Fibroblast of gingiva (primary cell): ENCODE measurements at regions not wholly inside any gene's neighbourhood (a gene's known extent, or its start where the extent isn't known, plus 50 kb on each side); places are given as distances from the start of the nearest gene placed in this dataset.

ENCODE experiments used
- DNase-seq: peaks from one replicate; pipeline ENCODE4 v3.0.0-alpha.2; 2011; ENCODE audit warnings: low read depth

GRCh38 chr1:187091666-187092065 lies 262.9 kb downstream of the PLA2G4A start:
- DNase-seq: no peak

GRCh38 chr1:187092104-187092503 lies 263.4 kb downstream of the PLA2G4A start:
- DNase-seq: no peak

GRCh38 chr1:187096689-187097088 lies 267.9 kb downstream of the PLA2G4A start:
- no peak for DNase-seq

- no peak for DNase-seq
Measured at GRCh38 chr1:187110351-187110750, 281.6 kb downstream of the PLA2G4A start.

- no peak for DNase-seq
Measured at GRCh38 chr1:187114792-187115191, 286.0 kb downstream of the PLA2G4A start.

GRCh38 chr1:187121661-187122060 lies 292.9 kb downstream of the PLA2G4A start:
- DNase-seq: no peak

GRCh38 chr1:187122566-187122965 lies 293.8 kb downstream of the PLA2G4A start:
- DNase-seq: no peak

- no peak for DNase-seq
Measured at GRCh38 chr1:187129132-187129531, 300.4 kb downstream of the PLA2G4A start.

GRCh38 chr1:187143783-187144182 lies 315.0 kb downstream of the PLA2G4A start:
- DNase-seq: no peak

- DNase-seq: no peak
Measured at GRCh38 chr1:187146388-187146787, 317.6 kb downstream of the PLA2G4A start.

GRCh38 chr1:187151555-187151954 lies 322.8 kb downstream of the PLA2G4A start:
- no peak for DNase-seq

GRCh38 chr1:187153047-187153446 lies 324.3 kb downstream of the PLA2G4A start:
- DNase-seq: no peak

- DNase-seq: no peak
Measured at GRCh38 chr1:187157115-187157514, 328.4 kb downstream of the PLA2G4A start.

GRCh38 chr1:187157552-187157951 lies 328.8 kb downstream of the PLA2G4A start:
- no peak for DNase-seq

- DNase-seq: no peak
Measured at GRCh38 chr1:187167555-187167954, 338.8 kb downstream of the PLA2G4A start.

GRCh38 chr1:187168297-187168696 lies 339.5 kb downstream of the PLA2G4A start:
- no peak for DNase-seq

GRCh38 chr1:187185389-187185788 lies 356.6 kb downstream of the PLA2G4A start:
- DNase-seq: no peak

- DNase-seq: no peak
Measured at GRCh38 chr1:187197685-187198084, 368.9 kb downstream of the PLA2G4A start.

- DNase-seq: no peak
Measured at GRCh38 chr1:187203257-187203656, 374.5 kb downstream of the PLA2G4A start.

- DNase-seq: no peak
Measured at GRCh38 chr1:187212377-187212776, 383.6 kb downstream of the PLA2G4A start.

- DNase-seq: no peak
Measured at GRCh38 chr1:187226396-187226795, 397.6 kb downstream of the PLA2G4A start.

- no peak for DNase-seq
Measured at GRCh38 chr1:187228790-187229189, 400.0 kb downstream of the PLA2G4A start.

GRCh38 chr1:187229496-187229895 lies 400.7 kb downstream of the PLA2G4A start:
- no peak for DNase-seq

- no peak for DNase-seq
Measured at GRCh38 chr1:187234706-187235105, 406.0 kb downstream of the PLA2G4A start.

GRCh38 chr1:187236199-187236598 lies 407.4 kb downstream of the PLA2G4A start:
- no peak for DNase-seq
